HG03175 (cell line): ENCODE measurements at regions not wholly inside any gene's neighbourhood (a gene's known extent, or its start where the extent isn't known, plus 50 kb on each side); places are given as distances from the start of the nearest gene placed in this dataset.
"Not testable (repeated sequence)": the region's sequence is repeated elsewhere in the genome, so short reads cannot be mapped to it uniquely, and the experiment has no call there.

Source experiments
- ATAC-seq: cut with Tn5 transposase; IDR thresholded peaks from one replicate; pipeline ENCODE4 v1.9.1; 2021; ENCODE audit warnings: mild to moderate bottlenecking, moderate library complexity; ENCODE audit not compliant: unreplicated experiment

DNA sequence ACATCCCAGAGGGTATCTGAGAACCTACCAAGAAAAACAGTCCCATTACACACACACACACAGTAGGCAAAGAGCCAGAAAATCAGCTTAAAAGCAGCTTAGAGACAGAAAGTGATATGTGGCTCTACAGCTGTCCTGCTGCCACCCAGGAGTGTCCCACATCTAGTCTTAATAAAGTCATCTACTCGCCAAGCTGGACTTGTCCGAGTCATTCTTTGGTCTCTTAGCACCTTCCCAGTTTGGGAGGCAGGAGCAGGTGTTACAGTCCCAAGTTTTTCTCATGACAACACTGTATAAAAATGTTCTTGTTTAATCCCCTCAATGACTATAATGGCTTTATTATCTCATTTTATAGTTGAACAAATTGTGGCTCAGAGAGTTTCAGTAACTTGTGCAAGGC, 252.5 kb upstream of the CASK start:
- no peak for ATAC-seq

DNA sequence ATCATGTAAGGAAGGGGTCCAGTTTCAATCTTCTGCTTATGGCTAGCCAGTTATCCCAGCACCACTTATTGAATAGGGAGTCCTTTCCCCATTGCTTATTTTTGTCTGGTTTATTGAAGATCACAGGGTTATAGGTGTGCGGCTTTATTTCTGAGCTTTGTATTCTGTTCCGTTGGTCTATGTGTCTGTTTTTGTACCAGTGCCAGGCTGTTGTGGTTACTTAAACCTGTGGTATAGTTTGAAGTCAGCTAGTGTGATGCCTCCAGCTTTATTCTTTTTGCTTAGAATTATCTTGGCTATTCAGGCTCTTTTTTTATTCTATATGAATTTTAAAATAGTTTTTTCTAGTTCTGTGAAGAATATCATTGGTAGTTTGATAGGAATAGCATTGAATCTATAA, 234.6 kb upstream of the CASK start:
- not testable (repeated sequence) for ATAC-seq

GRCh38 chrX:42151808-42152207, 228.5 kb upstream of the CASK start:
- no peak for ATAC-seq

GRCh38 chrX:42149765-42150164, 226.4 kb upstream of the CASK start:
- no peak for ATAC-seq

DNA sequence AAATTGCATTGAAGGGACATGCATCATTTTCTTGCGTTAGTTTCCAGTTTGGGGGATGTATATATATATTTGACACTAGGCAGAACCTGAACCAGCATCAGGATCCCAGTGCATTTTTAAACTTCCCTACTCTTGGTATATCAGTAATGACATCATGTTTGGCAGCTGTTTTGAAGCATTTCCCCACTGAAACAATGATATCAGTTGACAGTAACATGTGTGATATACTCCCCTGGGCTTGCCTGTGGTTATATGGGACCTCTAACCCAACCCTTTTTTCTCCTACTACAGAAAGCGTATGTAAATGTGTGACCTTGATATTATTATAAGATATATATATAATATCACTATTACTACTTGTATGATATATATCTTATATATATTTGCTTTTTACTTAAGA, 225.9 kb upstream of the CASK start:
- no peak for ATAC-seq

DNA sequence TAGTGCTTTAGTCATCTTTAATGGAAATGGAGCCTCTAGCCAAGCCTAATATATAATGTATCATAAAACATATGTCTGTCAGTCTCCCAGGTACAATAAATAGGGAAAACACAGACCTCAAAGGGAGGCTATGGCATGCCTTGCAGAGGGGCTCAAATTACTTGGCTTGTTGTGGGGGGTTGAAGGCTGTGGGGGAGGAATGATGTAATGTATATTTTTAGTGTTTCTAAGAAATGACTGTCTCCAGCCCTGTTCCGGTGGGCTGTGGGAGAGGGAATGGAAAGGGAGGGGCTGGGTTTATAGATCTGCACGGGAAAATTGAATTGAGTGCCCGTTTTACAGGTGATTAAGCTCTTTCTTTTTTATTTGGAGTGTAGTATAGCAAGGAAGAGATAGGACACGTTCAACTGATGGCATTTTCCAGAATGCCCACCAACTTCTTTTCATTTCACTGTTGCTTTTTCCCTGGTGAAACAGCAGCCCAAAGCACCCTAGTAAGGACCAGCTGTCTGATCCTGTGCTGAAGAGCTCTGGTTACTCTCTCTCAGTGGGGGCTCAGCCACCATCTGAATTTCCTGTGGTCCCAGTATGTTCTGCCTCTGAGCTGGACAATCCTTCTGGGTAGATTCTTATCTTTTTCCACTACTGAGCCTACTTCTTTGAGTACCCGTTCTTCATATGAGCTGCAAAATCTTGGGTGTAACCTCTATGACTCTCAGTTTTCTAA, 220.7 kb upstream of the CASK start:
- ATAC-seq, result no peak

DNA sequence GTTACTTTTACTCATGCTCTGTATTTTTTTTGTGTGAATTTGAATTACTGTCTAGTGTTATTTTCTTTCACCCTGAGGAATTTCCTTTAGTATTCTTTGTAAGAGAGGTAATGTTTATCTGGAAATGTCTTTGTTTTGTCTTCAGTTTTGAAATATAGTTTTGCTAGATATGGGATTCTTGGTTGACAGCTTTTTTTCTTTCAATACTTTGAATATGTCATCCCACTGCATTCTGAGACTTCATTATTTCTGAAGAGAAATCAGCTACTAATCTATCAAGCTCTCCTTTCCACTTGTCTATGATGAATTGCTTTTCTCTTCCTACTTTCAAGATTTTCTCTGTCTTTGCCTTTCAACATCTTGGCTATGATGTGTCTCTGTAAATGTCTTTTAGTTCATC, 217.0 kb upstream of the CASK start:
- ATAC-seq, result no peak

DNA sequence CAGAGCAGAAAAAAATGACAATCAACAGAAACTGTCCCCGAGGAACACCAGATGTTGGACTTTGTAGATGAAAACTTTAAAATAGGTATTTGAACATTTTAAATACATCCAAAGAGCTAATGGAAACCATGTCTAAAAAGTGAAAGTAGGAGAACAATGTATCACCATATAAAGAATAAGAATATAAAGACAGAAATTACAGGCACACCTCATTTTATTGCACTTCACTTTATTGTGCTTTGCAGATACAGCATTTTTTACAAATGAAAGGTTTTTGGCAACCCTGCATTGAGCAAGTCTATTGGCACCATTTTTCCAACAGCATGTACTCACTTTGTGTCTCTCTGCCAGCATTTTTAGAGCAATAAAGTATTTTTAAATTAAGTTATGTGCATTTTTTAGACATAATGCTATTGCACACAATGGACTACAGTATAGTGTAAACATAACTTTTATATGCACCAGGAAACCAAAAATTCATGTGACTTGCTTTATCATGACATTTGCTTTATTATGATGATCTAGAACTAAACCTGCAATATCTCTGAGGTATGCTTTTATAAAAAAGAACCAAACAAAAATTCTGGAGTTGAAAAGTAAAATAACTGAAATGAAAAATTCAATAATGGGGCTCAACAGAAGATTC, 212.4 kb upstream of the CASK start:
- ATAC-seq, result no peak

- ATAC-seq, result no peak
Measured at GRCh38 chrX:42131856-42132255, 208.5 kb upstream of the CASK start.

GRCh38 chrX:42129022-42129940, 205.9 kb upstream of the CASK start:
- ATAC-seq, result no peak

DNA sequence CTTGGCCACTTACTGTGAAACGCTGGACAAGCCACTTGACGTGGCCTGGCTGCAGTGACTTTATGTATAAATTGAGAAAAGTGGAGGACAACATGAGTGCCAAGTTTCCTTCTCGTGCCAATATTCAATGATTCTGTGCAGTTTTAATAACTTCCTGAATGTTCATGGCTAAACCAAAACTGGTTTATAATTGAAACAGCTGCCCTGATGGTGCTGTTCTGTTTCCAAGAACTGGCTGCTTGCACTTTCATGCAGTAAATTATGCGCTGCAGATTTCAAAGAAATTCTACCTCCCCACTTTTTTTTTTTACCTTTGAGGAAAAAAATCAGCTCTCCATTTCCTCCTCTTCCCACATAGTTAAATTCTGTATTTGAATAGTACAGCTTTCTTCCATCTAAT, 205.2 kb upstream of the CASK start:
- ATAC-seq, result no peak

GRCh38 chrX:42128020-42128419, 204.7 kb upstream of the CASK start:
- peak; percentile 67 for ATAC-seq

- ATAC-seq, result no peak
Measured at GRCh38 chrX:42127563-42127962, 204.2 kb upstream of the CASK start.

DNA sequence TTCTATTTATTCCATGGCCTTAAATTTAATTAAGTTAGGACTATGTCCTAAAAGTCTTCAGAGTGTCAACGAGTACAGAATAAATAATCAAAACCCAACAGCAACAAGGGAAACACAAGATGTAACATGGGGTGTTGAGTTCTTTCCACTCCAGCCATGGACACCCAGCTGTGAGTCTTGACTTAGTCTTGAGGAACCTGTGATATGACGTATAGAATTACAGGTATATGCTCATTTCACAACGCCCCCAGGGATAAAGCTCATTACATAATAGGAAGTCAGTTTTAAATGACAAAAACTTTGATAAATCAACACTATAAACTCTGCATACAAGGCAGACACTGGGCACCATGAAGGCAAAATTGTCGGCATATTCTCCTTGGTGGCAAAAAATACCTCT, 200.0 kb upstream of the CASK start:
- ATAC-seq, result no peak

GRCh38 chrX:42119076-42119475, 195.7 kb upstream of the CASK start:
- ATAC-seq, result no peak

GRCh38 chrX:42117318-42117717, 194.0 kb upstream of the CASK start:
- ATAC-seq, result peak; percentile 83

GRCh38 chrX:42109428-42109827, 186.1 kb upstream of the CASK start:
- no peak for ATAC-seq

DNA sequence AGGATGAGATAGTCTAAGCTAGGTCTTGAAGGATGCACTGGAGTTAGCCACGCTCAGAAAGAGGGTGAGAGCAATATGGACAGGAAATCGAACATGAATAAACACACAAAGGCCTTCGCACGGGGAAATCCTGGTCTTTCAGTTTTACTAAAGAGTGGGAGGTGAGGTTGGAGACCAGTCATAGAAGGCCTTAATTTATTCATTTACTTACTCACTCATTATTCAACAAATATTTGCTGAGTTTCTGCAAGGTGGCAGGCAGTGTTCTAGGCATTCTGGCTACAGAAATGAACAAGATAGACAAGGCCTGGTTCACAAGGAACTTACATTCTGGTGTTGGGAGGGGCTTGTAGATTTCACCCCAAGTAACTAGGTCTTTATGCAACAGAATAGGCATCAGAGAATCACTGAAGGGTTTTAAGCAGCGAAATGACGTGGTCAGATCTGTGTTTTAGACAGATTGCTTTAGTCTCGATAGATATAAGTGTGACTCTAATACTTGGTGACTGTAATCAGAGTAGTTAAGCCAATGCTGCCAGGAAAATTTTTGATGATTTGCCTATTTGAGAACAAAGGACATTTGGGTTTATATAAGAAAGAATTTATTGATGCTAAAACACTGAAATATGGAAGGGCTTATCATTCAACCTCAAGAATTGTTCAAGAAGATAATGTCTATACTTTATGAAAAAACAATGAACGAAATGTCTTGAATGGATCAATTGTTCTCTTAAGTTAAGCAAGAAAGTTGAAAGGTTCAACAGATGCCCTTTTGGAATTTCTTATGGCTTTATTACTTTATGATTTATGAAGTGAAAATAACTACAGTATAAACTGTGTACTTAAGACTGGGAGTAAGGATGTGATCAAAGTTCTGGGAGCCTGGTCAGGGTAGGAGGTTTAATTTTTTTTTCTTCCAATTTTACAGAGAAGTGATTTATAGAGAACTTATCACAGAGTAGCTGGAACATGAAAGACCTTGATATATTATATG, 184.4 kb upstream of the CASK start:
- ATAC-seq, result no peak

DNA sequence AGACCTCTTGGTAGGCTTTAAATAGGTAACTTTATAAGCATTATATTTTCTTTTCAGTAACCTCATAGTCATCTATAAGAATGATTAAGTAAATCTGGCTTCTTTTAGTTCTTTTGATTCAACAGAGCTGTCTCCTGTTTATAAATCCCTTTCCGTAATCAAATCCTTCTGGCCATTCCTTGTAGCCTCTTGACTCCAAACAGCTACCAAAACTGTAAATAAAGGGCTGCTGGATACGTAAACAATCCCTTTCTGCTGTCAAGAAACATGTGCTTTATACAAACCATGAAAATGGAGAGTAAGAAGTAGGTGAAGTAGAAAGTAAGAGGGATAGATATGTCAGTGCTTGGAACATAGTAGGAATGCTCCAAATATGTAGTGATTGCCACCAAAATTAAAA, 183.2 kb upstream of the CASK start:
- no peak for ATAC-seq

- no peak for ATAC-seq
Measured at GRCh38 chrX:42102586-42103282, 179.4 kb upstream of the CASK start.
